Calu3 (cell line): ENCODE measurements at regions not wholly inside any gene's neighbourhood (a gene's known extent, or its start where the extent isn't known, plus 50 kb on each side); places are given as distances from the start of the nearest gene placed in this dataset.

ENCODE experiments used
- BruUV-seq: library from RNA; stranded (reverse); fragments of 400-500 nt; replicated peaks from 2 replicates; lab custom pipeline; 2021; lab: Mats Ljungman, UMichigan
- CTCF ChIA-PET: fragments of 300-600 bp; sonication (Branson Sonifier 250); formaldehyde crosslinking; loops from one replicate; lab custom pipeline; 2022; ENCODE audit warnings: antibody characterized with exemption; lab: Charles Lee
- DNase-seq: peaks from one replicate; pipeline ENCODE4 v3.0.0; 2022
- H3K27ac Mint-ChIP-seq: one replicate; pipeline ENCODE4 v1.8.0; 2022; ENCODE audit warnings: mixed read lengths; ENCODE audit not compliant: unreplicated experiment
- H3K27me3 Mint-ChIP-seq: one replicate; pipeline ENCODE4 v1.8.0; 2022; ENCODE audit warnings: mixed read lengths; ENCODE audit not compliant: unreplicated experiment
- H3K36me3 Mint-ChIP-seq: one replicate; pipeline ENCODE4 v1.8.0; 2022; ENCODE audit warnings: mild to moderate bottlenecking, moderate library complexity, mixed read lengths; ENCODE audit not compliant: insufficient read depth, unreplicated experiment
- H3K4me1 Mint-ChIP-seq: one replicate; pipeline ENCODE4 v1.8.0; 2022; ENCODE audit warnings: mild to moderate bottlenecking, low read depth, mixed read lengths; ENCODE audit not compliant: unreplicated experiment
- H3K4me3 Mint-ChIP-seq: one replicate; pipeline ENCODE4 v1.8.0; 2022; ENCODE audit warnings: mild to moderate bottlenecking, low read depth, moderate library complexity, mixed read lengths; ENCODE audit not compliant: unreplicated experiment
- H3K9me3 Mint-ChIP-seq: one replicate; pipeline ENCODE4 v1.8.0; 2022; ENCODE audit warnings: low read depth, mixed read lengths; ENCODE audit not compliant: unreplicated experiment
- intact Hi-C: fragments of 100-400 bp; cut with micrococcal nuclease; formaldehyde crosslinking; loops from one replicate; pipeline ENCODE4 v1.10.0; 2022; ENCODE audit not compliant: unreplicated experiment
- TF ChIP-seq, protein P1 (sequence below): fragments of 200-600 bp; IDR thresholded peaks from one replicate; pipeline ENCODE4 v1.8.0; 2022; ENCODE audit warnings: antibody characterized with exemption; ENCODE audit not compliant: unreplicated experiment

DNA sequence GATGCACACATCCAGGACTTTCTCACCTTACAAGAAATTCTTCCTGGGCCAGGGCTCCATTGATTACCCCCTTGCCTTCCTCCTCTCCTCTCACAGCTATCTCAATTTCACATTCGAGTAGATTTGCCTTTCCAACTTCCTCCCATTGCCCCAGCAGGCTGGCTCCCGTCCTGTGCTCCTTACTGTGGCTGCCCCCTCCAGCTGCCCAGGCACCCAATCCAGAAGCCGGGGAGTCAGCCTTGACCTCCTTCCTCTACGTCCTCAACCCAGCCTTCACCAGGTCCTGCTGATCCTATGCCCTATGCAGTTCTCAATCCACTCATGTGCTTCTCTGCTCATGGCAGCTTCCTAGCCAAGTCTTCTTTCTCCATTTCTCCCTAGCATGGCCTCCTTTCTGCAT is 85.7 kb upstream of the GPR26 start:
- BruUV-seq = no TSS peak
- DNase-seq = no peak
- Mint-ChIP-seq H3K9me3 (no peaks in the 10 kb centered on the region), H3K4me1 (no peaks in the 10 kb centered on the region), H3K36me3 (no peaks in the 10 kb centered on the region), H3K27ac (no peak overlapping the region), H3K27me3 (peaks cover 77% of the 10 kb centered on the region), H3K4me3 (no peak overlapping the region)
- intact Hi-C loops = loop anchor here (10.0 kb wide), 1 partner anchor 284 kb away; no protein-coding TSS in a partner anchor
- TF ChIP-seq, protein P1, sequence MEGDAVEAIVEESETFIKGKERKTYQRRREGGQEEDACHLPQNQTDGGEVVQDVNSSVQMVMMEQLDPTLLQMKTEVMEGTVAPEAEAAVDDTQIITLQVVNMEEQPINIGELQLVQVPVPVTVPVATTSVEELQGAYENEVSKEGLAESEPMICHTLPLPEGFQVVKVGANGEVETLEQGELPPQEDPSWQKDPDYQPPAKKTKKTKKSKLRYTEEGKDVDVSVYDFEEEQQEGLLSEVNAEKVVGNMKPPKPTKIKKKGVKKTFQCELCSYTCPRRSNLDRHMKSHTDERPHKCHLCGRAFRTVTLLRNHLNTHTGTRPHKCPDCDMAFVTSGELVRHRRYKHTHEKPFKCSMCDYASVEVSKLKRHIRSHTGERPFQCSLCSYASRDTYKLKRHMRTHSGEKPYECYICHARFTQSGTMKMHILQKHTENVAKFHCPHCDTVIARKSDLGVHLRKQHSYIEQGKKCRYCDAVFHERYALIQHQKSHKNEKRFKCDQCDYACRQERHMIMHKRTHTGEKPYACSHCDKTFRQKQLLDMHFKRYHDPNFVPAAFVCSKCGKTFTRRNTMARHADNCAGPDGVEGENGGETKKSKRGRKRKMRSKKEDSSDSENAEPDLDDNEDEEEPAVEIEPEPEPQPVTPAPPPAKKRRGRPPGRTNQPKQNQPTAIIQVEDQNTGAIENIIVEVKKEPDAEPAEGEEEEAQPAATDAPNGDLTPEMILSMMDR = no peak
- CTCF ChIA-PET = no interaction called here

DNA sequence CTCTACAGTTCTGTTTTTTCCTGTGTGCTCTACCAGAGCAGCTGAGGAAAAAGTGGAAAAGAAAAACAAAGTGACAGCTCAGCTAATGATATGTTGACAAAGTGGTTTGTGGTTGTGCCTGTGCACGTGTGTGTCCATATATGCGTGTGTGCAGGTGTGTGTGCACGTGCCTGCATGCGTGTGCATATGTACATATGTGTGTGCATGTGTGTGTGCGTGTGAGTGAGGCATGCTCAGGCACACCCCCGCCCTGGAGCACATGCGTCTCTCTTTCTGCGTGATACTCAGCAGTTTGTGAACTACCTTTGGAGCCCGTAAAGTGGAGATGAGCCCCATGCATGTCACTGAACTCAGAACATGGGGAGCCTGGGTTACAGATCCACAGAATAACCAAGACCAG is 84.5 kb upstream of the GPR26 start:
- no peak overlapping the region for H3K27ac Mint-ChIP-seq
- intact Hi-C loops = loop anchor here (1.0 to 10.0 kb wide), 2 partner anchors 283 to 386 kb away; no protein-coding TSS in a partner anchor
- peaks cover 77% of the 10 kb centered on the region for H3K27me3 Mint-ChIP-seq
- no peaks in the 10 kb centered on the region for H3K4me1 Mint-ChIP-seq
- no TSS peak for BruUV-seq
- H3K4me3 Mint-ChIP-seq = no peak overlapping the region
- no peaks in the 10 kb centered on the region for H3K36me3 Mint-ChIP-seq
- TF ChIP-seq, protein P1 = no peak
- DNase-seq = no peak
- H3K9me3 Mint-ChIP-seq = no peaks in the 10 kb centered on the region
- CTCF ChIA-PET = no interaction called here

DNA sequence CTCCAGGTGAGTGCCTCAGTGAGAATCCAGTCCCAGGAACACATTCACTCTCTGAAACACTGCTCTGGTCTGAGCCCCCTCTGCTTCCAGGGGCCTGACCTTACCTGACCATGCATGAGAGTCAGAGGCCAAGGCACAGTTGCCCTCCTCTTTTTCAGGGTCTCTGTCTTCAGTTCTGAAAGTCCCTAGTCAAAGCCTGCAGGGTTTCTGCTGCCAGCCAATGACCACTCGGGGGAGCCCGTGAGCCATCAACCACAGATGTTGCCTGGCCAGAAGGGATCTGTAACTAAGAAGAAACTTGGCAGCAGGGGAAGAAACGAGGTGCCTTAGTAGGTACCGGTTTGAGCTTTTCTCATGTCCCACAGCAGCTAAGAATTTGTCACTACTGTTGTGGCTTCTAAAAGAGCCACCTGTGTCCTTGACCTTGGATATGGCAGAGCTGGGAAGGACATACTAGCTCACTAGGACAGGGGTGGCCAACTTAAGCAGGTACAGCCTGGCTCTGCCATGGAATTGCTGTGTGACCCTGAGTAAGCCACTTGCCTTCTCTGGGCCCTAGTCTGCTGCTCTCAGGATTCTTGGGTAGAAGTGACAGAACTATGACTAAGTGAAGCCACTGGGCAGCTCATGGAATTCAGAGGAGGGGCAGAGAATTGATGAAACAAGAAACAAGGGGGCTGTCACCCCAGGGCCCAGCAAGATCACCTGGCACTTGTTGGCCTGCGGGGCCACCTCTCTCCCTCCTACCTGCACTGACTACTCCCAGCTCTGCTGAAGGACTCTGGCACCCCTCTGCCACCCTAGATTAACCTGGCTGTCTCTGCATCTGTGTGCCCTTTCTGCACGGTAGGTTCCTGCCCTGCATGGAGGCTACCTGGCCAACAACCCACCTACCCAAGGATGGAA is 83.8 kb upstream of the GPR26 start:
- H3K27ac Mint-ChIP-seq = no peak overlapping the region
- BruUV-seq = no TSS peak
- no peak overlapping the region for H3K4me3 Mint-ChIP-seq
- H3K27me3 Mint-ChIP-seq = peaks cover 70% of the 10 kb centered on the region
- no peaks in the 10 kb centered on the region for H3K4me1 Mint-ChIP-seq
- H3K9me3 Mint-ChIP-seq = no peaks in the 10 kb centered on the region
- TF ChIP-seq, protein P1 = peak; percentile 57
- CTCF ChIA-PET = interaction anchor here (0.6 to 0.9 kb wide), 3 partner anchors 42 to 825 kb away, joined by 3 to 4 read pairs (median 3); no protein-coding TSS in a partner anchor
- no peaks in the 10 kb centered on the region for H3K36me3 Mint-ChIP-seq
- intact Hi-C loops = loop anchor here (1.0 to 10.0 kb wide), 2 partner anchors 282 to 385 kb away; no protein-coding TSS in a partner anchor
- DNase-seq = peak; percentile 77

DNA sequence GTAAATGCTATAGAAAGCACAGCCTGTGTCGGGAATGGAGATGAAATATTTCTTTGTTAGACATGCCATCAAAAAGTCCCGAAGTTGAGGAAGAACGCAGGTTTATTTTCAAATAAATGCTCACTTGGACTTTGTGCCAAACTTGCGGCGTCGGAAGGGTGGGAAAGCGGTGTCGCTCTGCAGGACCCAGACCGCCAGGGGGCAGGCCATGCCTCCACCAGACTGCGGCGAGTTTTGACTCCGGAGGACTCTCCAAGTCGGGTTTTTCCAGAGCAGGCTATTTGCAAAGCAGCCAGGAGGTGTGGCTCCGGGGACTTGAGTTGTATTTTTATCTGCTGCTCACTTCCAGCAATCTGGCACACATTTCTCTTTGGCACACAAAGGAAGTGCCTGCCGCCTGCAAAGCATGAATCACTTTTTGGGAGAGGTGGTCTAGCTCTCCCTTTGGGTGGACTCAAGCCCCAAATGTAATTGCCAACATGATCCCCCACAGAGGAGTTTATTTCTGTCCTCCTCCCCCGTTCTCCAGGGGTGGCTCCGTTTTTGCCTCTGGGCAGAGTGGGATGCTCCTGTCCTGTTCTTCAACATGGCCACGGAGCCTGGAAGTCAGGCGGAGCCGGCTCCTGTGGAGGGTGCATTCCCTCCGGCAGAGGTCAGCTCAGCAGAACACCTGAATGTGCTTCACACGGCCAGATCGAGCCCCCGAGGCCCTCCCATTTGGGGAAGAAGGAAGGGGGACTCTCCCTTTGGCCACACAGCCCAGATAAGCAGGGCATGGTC is 82.3 kb upstream of the GPR26 start:
- Mint-ChIP-seq H3K27me3 (peaks cover 55% of the 10 kb centered on the region), H3K27ac (no peak overlapping the region), H3K4me3 (no peak overlapping the region), H3K9me3 (no peaks in the 10 kb centered on the region), H3K36me3 (no peaks in the 10 kb centered on the region), H3K4me1 (no peaks in the 10 kb centered on the region)
- peak; percentile 77 for DNase-seq
- intact Hi-C loops = loop anchor here (10.0 kb wide), 1 partner anchor 281 kb away; no protein-coding TSS in a partner anchor
- TF ChIP-seq, protein P1 = peak; percentile 33
- CTCF ChIA-PET = no interaction called here
- no TSS peak for BruUV-seq
